WTC11 (cell line): ENCODE measurements at regions not wholly inside any gene's neighbourhood (a gene's known extent, or its start where the extent isn't known, plus 50 kb on each side); places are given as distances from the start of the nearest gene placed in this dataset.

Experiments
- ATAC-seq: fragments of 200-7000 bp; cut with Tn5 transposase; 2 replicates; pipeline ENCODE4 v1.10.0; 2021; ENCODE audit warnings: mild to moderate bottlenecking, moderate library complexity
- CTCF ChIA-PET: fragments of 300-600 bp; sonication (Branson Sonifier 250); formaldehyde crosslinking; loops from one replicate; lab custom pipeline; 2021; ENCODE audit warnings: antibody characterized with exemption; lab: Charles Lee
- POLR2A ChIA-PET: fragments of 350-600 bp; sonication (Branson Sonifier 250); formaldehyde crosslinking; loops from one replicate; lab custom pipeline; 2021; ENCODE audit warnings: antibody characterized with exemption; lab: Charles Lee
- DNase-seq: peaks from one replicate; pipeline ENCODE4 v3.0.0; 2021; ENCODE audit warnings: low spot score
- H3K27ac Mint-ChIP-seq: 2 replicates; pipeline ENCODE4 v1.8.0; 2021; ENCODE audit warnings: mixed read lengths
- H3K27me3 Mint-ChIP-seq: 2 replicates; pipeline ENCODE4 v1.8.0; 2021; ENCODE audit warnings: low read depth, mild to moderate bottlenecking, moderate library complexity, mixed read lengths
- H3K36me3 Mint-ChIP-seq: 2 replicates; pipeline ENCODE4 v1.8.0; 2021; ENCODE audit warnings: mixed read lengths
- H3K4me1 Mint-ChIP-seq: 2 replicates; pipeline ENCODE4 v1.8.0; 2022; ENCODE audit warnings: mixed read lengths
- H3K4me3 Mint-ChIP-seq: 2 replicates; pipeline ENCODE4 v1.8.0; 2021; ENCODE audit warnings: mild to moderate bottlenecking, moderate library complexity, mixed read lengths
- H3K9me3 Mint-ChIP-seq: 2 replicates; pipeline ENCODE4 v1.8.0; 2021; ENCODE audit warnings: mixed read lengths
- CREM ChIP-seq: sonication (generic); formaldehyde crosslinking; IDR thresholded peaks from 2 replicates; pipeline ENCODE4 v1.8.1; 2022; ENCODE audit warnings: mild to moderate bottlenecking, missing genetic modification reagents, moderate library complexity
- ELF4 ChIP-seq: sonication (generic); formaldehyde crosslinking; IDR thresholded peaks from 2 replicates; pipeline ENCODE4 v1.8.1; 2022; ENCODE audit warnings: low read depth, mild to moderate bottlenecking, moderate library complexity, missing genetic modification reagents
- ESRRA ChIP-seq: sonication (generic); formaldehyde crosslinking; IDR thresholded peaks from 2 replicates; pipeline ENCODE4 v1.8.1; 2022; ENCODE audit warnings: mild to moderate bottlenecking, missing genetic modification reagents, borderline replicate concordance
- NFATC4 ChIP-seq: fragments of 250-450 bp; sonication (Bioruptor Pico); IDR thresholded peaks from 2 replicates; pipeline ENCODE4 v1.9.0; 2021; ENCODE audit warnings: mild to moderate bottlenecking
- NFE2L1 ChIP-seq: sonication (generic); formaldehyde crosslinking; IDR thresholded peaks from 2 replicates; pipeline ENCODE4 v1.8.1; 2023; ENCODE audit warnings: missing genetic modification reagents
- TCF7 ChIP-seq: sonication (generic); formaldehyde crosslinking; IDR thresholded peaks from 2 replicates; pipeline ENCODE4 v1.8.0; 2022; ENCODE audit warnings: mild to moderate bottlenecking, low read depth, missing genetic modification reagents, moderate library complexity
- TEAD1 ChIP-seq: sonication (generic); formaldehyde crosslinking; IDR thresholded peaks from 2 replicates; pipeline ENCODE4 v1.8.0; 2022; ENCODE audit warnings: mild to moderate bottlenecking, missing genetic modification reagents
- ZBTB21 ChIP-seq: sonication (generic); formaldehyde crosslinking; IDR thresholded peaks from 2 replicates; pipeline ENCODE4 v1.8.1; 2023; ENCODE audit warnings: mild to moderate bottlenecking, missing genetic modification reagents, borderline replicate concordance
- ZNF219 ChIP-seq: sonication (generic); formaldehyde crosslinking; IDR thresholded peaks from 2 replicates; pipeline ENCODE4 v1.8.0; 2023; ENCODE audit warnings: missing genetic modification reagents, mild to moderate bottlenecking, borderline replicate concordance
- ZNF317 ChIP-seq: sonication (generic); formaldehyde crosslinking; IDR thresholded peaks from 2 replicates; pipeline ENCODE4 v1.8.1; 2023; ENCODE audit warnings: low read depth, mild to moderate bottlenecking, moderate library complexity, missing genetic modification reagents, borderline replicate concordance
- TF ChIP-seq, protein P1 (sequence below): sonication (generic); formaldehyde crosslinking; IDR thresholded peaks from 2 replicates; pipeline ENCODE4 v1.8.1; 2022; ENCODE audit warnings: low read depth, missing genetic modification reagents, borderline replicate concordance
- TF ChIP-seq, protein P2 (sequence below): sonication (generic); formaldehyde crosslinking; IDR thresholded peaks from 2 replicates; pipeline ENCODE4 v1.8.1; 2022; ENCODE audit warnings: mild to moderate bottlenecking, moderate library complexity, missing genetic modification reagents
- TF ChIP-seq, protein P3 (sequence below): sonication (generic); formaldehyde crosslinking; IDR thresholded peaks from 2 replicates; pipeline ENCODE4 v1.8.1; 2023; ENCODE audit warnings: mild to moderate bottlenecking, missing genetic modification reagents
- TF ChIP-seq, protein P4 (sequence below): sonication (generic); formaldehyde crosslinking; IDR thresholded peaks from 2 replicates; pipeline ENCODE4 v1.8.0; 2022; ENCODE audit warnings: mild to moderate bottlenecking, missing genetic modification reagents
- TF ChIP-seq, protein P5 (sequence below): sonication (generic); formaldehyde crosslinking; IDR thresholded peaks from 2 replicates; pipeline ENCODE4 v1.8.0; 2023; ENCODE audit warnings: missing genetic modification reagents
- TF ChIP-seq, protein P6 (sequence below): sonication (generic); formaldehyde crosslinking; IDR thresholded peaks from 2 replicates; pipeline ENCODE4 v1.8.1; 2023; ENCODE audit warnings: mild to moderate bottlenecking, missing genetic modification reagents
- TF ChIP-seq, protein P7 (sequence below): sonication (generic); formaldehyde crosslinking; IDR thresholded peaks from 2 replicates; pipeline ENCODE4 v1.8.1; 2022; ENCODE audit warnings: low read depth, mild to moderate bottlenecking, moderate library complexity, missing genetic modification reagents, borderline replicate concordance
- TF ChIP-seq, protein P8 (sequence below): fragments of 200-600 bp; IDR thresholded peaks from 2 replicates; pipeline ENCODE4 v1.8.0; 2022; ENCODE audit warnings: antibody characterized with exemption

DNA sequence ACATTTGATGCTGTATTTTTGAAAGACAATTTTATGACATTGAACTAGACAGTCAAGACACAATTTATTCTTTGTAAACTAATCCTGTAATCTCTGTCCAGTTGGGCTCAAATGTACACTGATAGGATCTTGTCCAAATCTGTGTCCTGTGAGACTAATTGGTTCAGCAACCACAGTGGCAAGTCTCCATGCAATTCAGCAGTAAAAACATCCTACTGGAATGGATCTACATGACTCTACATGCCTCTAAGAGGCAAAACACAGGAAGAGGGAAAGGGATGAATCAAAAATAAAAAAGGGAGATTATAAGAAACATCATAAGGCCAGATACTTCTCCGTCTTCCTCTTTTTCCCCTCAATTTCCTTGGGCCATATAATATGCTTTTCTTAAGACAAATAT, 1164.2 kb downstream of the NLGN4Y start:
- no peaks in the 10 kb centered on the region; the same call in 1 of the 2 replicates for H3K27me3 Mint-ChIP-seq
- ATAC-seq (no peak), DNase-seq (no peak)
- H3K27ac Mint-ChIP-seq, result no peak overlapping the region
- peaks cover 25% of the 10 kb centered on the region for H3K4me1 Mint-ChIP-seq
- ChIA-PET POLR2A (no interaction called here), CTCF (no interaction called here)
- TF ChIP-seq ELF4 (CRISPR knock-in tag) (no peak), TCF7 (CRISPR knock-in tag) (no peak), ZNF317 (CRISPR knock-in tag) (no peak), ZNF219 (CRISPR knock-in tag) (no peak), NFE2L1 (CRISPR knock-in tag) (no peak), CREM (CRISPR knock-in tag) (no peak), ZBTB21 (no peak), TEAD1 (no peak), NFATC4 (CRISPR knock-in tag) (no peak), ESRRA (CRISPR knock-in tag) (no peak)
- TF ChIP-seq, protein P1, sequence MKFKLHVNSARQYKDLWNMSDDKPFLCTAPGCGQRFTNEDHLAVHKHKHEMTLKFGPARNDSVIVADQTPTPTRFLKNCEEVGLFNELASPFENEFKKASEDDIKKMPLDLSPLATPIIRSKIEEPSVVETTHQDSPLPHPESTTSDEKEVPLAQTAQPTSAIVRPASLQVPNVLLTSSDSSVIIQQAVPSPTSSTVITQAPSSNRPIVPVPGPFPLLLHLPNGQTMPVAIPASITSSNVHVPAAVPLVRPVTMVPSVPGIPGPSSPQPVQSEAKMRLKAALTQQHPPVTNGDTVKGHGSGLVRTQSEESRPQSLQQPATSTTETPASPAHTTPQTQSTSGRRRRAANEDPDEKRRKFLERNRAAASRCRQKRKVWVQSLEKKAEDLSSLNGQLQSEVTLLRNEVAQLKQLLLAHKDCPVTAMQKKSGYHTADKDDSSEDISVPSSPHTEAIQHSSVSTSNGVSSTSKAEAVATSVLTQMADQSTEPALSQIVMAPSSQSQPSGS (CRISPR knock-in tag), result no peak
- TF ChIP-seq, protein P2, sequence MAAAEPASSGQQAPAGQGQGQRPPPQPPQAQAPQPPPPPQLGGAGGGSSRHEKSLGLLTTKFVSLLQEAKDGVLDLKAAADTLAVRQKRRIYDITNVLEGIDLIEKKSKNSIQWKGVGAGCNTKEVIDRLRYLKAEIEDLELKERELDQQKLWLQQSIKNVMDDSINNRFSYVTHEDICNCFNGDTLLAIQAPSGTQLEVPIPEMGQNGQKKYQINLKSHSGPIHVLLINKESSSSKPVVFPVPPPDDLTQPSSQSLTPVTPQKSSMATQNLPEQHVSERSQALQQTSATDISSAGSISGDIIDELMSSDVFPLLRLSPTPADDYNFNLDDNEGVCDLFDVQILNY, result no peak
- TF ChIP-seq, protein P3, sequence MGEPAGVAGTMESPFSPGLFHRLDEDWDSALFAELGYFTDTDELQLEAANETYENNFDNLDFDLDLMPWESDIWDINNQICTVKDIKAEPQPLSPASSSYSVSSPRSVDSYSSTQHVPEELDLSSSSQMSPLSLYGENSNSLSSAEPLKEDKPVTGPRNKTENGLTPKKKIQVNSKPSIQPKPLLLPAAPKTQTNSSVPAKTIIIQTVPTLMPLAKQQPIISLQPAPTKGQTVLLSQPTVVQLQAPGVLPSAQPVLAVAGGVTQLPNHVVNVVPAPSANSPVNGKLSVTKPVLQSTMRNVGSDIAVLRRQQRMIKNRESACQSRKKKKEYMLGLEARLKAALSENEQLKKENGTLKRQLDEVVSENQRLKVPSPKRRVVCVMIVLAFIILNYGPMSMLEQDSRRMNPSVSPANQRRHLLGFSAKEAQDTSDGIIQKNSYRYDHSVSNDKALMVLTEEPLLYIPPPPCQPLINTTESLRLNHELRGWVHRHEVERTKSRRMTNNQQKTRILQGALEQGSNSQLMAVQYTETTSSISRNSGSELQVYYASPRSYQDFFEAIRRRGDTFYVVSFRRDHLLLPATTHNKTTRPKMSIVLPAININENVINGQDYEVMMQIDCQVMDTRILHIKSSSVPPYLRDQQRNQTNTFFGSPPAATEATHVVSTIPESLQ (CRISPR knock-in tag), result no peak
- TF ChIP-seq, protein P4, sequence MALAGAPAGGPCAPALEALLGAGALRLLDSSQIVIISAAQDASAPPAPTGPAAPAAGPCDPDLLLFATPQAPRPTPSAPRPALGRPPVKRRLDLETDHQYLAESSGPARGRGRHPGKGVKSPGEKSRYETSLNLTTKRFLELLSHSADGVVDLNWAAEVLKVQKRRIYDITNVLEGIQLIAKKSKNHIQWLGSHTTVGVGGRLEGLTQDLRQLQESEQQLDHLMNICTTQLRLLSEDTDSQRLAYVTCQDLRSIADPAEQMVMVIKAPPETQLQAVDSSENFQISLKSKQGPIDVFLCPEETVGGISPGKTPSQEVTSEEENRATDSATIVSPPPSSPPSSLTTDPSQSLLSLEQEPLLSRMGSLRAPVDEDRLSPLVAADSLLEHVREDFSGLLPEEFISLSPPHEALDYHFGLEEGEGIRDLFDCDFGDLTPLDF (CRISPR knock-in tag), result no peak
- TF ChIP-seq, protein P5, sequence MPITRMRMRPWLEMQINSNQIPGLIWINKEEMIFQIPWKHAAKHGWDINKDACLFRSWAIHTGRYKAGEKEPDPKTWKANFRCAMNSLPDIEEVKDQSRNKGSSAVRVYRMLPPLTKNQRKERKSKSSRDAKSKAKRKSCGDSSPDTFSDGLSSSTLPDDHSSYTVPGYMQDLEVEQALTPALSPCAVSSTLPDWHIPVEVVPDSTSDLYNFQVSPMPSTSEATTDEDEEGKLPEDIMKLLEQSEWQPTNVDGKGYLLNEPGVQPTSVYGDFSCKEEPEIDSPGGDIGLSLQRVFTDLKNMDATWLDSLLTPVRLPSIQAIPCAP (CRISPR knock-in tag), result no peak
- TF ChIP-seq, protein P6, sequence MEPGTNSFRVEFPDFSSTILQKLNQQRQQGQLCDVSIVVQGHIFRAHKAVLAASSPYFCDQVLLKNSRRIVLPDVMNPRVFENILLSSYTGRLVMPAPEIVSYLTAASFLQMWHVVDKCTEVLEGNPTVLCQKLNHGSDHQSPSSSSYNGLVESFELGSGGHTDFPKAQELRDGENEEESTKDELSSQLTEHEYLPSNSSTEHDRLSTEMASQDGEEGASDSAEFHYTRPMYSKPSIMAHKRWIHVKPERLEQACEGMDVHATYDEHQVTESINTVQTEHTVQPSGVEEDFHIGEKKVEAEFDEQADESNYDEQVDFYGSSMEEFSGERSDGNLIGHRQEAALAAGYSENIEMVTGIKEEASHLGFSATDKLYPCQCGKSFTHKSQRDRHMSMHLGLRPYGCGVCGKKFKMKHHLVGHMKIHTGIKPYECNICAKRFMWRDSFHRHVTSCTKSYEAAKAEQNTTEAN (CRISPR knock-in tag), result no peak
- TF ChIP-seq, protein P7, sequence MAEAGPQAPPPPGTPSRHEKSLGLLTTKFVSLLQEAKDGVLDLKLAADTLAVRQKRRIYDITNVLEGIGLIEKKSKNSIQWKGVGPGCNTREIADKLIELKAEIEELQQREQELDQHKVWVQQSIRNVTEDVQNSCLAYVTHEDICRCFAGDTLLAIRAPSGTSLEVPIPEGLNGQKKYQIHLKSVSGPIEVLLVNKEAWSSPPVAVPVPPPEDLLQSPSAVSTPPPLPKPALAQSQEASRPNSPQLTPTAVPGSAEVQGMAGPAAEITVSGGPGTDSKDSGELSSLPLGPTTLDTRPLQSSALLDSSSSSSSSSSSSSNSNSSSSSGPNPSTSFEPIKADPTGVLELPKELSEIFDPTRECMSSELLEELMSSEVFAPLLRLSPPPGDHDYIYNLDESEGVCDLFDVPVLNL (CRISPR knock-in tag), result no peak
- TF ChIP-seq, protein P8, sequence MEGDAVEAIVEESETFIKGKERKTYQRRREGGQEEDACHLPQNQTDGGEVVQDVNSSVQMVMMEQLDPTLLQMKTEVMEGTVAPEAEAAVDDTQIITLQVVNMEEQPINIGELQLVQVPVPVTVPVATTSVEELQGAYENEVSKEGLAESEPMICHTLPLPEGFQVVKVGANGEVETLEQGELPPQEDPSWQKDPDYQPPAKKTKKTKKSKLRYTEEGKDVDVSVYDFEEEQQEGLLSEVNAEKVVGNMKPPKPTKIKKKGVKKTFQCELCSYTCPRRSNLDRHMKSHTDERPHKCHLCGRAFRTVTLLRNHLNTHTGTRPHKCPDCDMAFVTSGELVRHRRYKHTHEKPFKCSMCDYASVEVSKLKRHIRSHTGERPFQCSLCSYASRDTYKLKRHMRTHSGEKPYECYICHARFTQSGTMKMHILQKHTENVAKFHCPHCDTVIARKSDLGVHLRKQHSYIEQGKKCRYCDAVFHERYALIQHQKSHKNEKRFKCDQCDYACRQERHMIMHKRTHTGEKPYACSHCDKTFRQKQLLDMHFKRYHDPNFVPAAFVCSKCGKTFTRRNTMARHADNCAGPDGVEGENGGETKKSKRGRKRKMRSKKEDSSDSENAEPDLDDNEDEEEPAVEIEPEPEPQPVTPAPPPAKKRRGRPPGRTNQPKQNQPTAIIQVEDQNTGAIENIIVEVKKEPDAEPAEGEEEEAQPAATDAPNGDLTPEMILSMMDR, result no peak
- H3K9me3 Mint-ChIP-seq, result peaks cover 9% of the 10 kb centered on the region; the same call in 1 of the 2 replicates
- no peak overlapping the region for H3K4me3 Mint-ChIP-seq
- H3K36me3 Mint-ChIP-seq, result no peaks in the 10 kb centered on the region
